ENCODE measurements at regions not wholly inside any gene's neighbourhood (a gene's known extent, or its start where the extent isn't known, plus 50 kb on each side); places are given as distances from the start of the nearest gene placed in this dataset.
"Not testable (repeated sequence)": the region's sequence is repeated elsewhere in the genome, so short reads cannot be mapped to it uniquely, and the experiment has no call there.

GRCh38 chr1:228796945-228797344, 61.7 kb downstream of the RHOU start:
- not testable (repeated sequence) for H3K27me3 Mint-ChIP-seq (ENCODE audit: unreplicated experiment); H3K4me1 Mint-ChIP-seq (ENCODE audit: unreplicated experiment); H3K9me3 Mint-ChIP-seq (ENCODE audit: unreplicated experiment); H3K36me3 Mint-ChIP-seq (ENCODE audit: low read depth, unreplicated experiment); H3K4me3 Mint-ChIP-seq (ENCODE audit: unreplicated experiment); DNase-seq (ENCODE audit: low spot score); H3K27ac Mint-ChIP-seq (ENCODE audit: unreplicated experiment)

- DNase-seq (ENCODE audit: low spot score): no peak
- no peaks in the 10 kb centered on the region for H3K36me3 Mint-ChIP-seq (ENCODE audit: low read depth, unreplicated experiment)
- TF ChIP-seq CTCF (IDR thresholded peaks at IDR 0.05; ENCODE audit: unreplicated experiment): no peak
- H3K27me3 Mint-ChIP-seq (ENCODE audit: unreplicated experiment): peaks cover 2% of the 10 kb centered on the region
- H3K27ac Mint-ChIP-seq (ENCODE audit: unreplicated experiment): no peak overlapping the region
- H3K4me1 Mint-ChIP-seq (ENCODE audit: unreplicated experiment): no peaks in the 10 kb centered on the region
- H3K9me3 Mint-ChIP-seq (ENCODE audit: unreplicated experiment): no peaks in the 10 kb centered on the region
- no peak overlapping the region for H3K4me3 Mint-ChIP-seq (ENCODE audit: unreplicated experiment)
Measured at GRCh38 chr1:228798035-228798434, 62.8 kb downstream of the RHOU start.

- no peak overlapping the region for H3K4me3 Mint-ChIP-seq (ENCODE audit: unreplicated experiment)
- H3K27me3 Mint-ChIP-seq (ENCODE audit: unreplicated experiment): peaks cover 2% of the 10 kb centered on the region
- no peaks in the 10 kb centered on the region for H3K9me3 Mint-ChIP-seq (ENCODE audit: unreplicated experiment)
- no peaks in the 10 kb centered on the region for H3K4me1 Mint-ChIP-seq (ENCODE audit: unreplicated experiment)
- H3K36me3 Mint-ChIP-seq (ENCODE audit: low read depth, unreplicated experiment): no peaks in the 10 kb centered on the region
- no peak overlapping the region for H3K27ac Mint-ChIP-seq (ENCODE audit: unreplicated experiment)
- no peak for TF ChIP-seq CTCF (IDR thresholded peaks at IDR 0.05; ENCODE audit: unreplicated experiment)
- DNase-seq (ENCODE audit: low spot score): no peak
Measured at GRCh38 chr1:228798548-228798947, 63.3 kb downstream of the RHOU start.

GRCh38 chr1:228799924-228800323, 64.6 kb downstream of the RHOU start:
- H3K9me3 Mint-ChIP-seq (ENCODE audit: unreplicated experiment): no peaks in the 10 kb centered on the region
- peaks cover 4% of the 10 kb centered on the region for H3K27me3 Mint-ChIP-seq (ENCODE audit: unreplicated experiment)
- H3K4me3 Mint-ChIP-seq (ENCODE audit: unreplicated experiment): no peak overlapping the region
- H3K4me1 Mint-ChIP-seq (ENCODE audit: unreplicated experiment): no peaks in the 10 kb centered on the region
- no peaks in the 10 kb centered on the region for H3K36me3 Mint-ChIP-seq (ENCODE audit: low read depth, unreplicated experiment)
- no peak overlapping the region for H3K27ac Mint-ChIP-seq (ENCODE audit: unreplicated experiment)
- TF ChIP-seq CTCF (IDR thresholded peaks at IDR 0.05; ENCODE audit: unreplicated experiment): no peak
- DNase-seq (ENCODE audit: low spot score): no peak

GRCh38 chr1:228801068-228801467, 65.8 kb downstream of the RHOU start:
- peaks cover 4% of the 10 kb centered on the region for H3K27me3 Mint-ChIP-seq (ENCODE audit: unreplicated experiment)
- H3K27ac Mint-ChIP-seq (ENCODE audit: unreplicated experiment): no peak overlapping the region
- TF ChIP-seq CTCF (IDR thresholded peaks at IDR 0.05; ENCODE audit: unreplicated experiment): no peak
- H3K4me1 Mint-ChIP-seq (ENCODE audit: unreplicated experiment): no peaks in the 10 kb centered on the region
- H3K36me3 Mint-ChIP-seq (ENCODE audit: low read depth, unreplicated experiment): no peaks in the 10 kb centered on the region
- no peak for DNase-seq (ENCODE audit: low spot score)
- H3K4me3 Mint-ChIP-seq (ENCODE audit: unreplicated experiment): no peak overlapping the region
- H3K9me3 Mint-ChIP-seq (ENCODE audit: unreplicated experiment): no peaks in the 10 kb centered on the region

All from endothelial cell (in vitro differentiated cells).